Neural progenitor cell (in vitro differentiated cells): ENCODE measurements at regions not wholly inside any gene's neighbourhood (a gene's known extent, or its start where the extent isn't known, plus 50 kb on each side); places are given as distances from the start of the nearest gene placed in this dataset.

Experiments
- DNase-seq: peaks from one replicate; pipeline ENCODE4 v3.0.0-alpha.2; 2016; ENCODE audit warnings: low spot score
- H2AFZ ChIP-seq: fragments of 200-600 bp; sonication (generic); replicated peaks from 2 replicates; pipeline ENCODE4 v1.6.1; 2016; ENCODE audit warnings: antibody characterized with exemption
- H3F3A ChIP-seq: fragments of 200-600 bp; sonication (generic); 2 replicates; pipeline ENCODE4 v1.6.1; 2016; ENCODE audit warnings: antibody characterized with exemption, low read depth
- H3K27ac ChIP-seq: fragments of 200-600 bp; sonication (generic); 2 replicates; pipeline ENCODE4 v1.5.1; 2016; ENCODE audit warnings: mild to moderate bottlenecking
- H3K27me3 ChIP-seq: fragments of 200-600 bp; sonication (generic); 2 replicates; pipeline ENCODE4 v1.6.1; 2016; ENCODE audit warnings: mild to moderate bottlenecking, moderate library complexity
- H3K36me3 ChIP-seq: fragments of 200-600 bp; sonication (generic); 2 replicates; pipeline ENCODE4 v1.5.1; 2016
- H3K4me1 ChIP-seq: fragments of 200-600 bp; sonication (generic); 2 replicates; pipeline ENCODE4 v1.6.1; 2016; ENCODE audit warnings: mixed run types
- H3K4me2 ChIP-seq: fragments of 200-600 bp; sonication (generic); 2 replicates; pipeline ENCODE4 v1.6.1; 2016
- H3K4me3 ChIP-seq: fragments of 200-600 bp; sonication (generic); 2 replicates; pipeline ENCODE4 v1.5.1; 2016
- H3K79me2 ChIP-seq: fragments of 200-600 bp; sonication (generic); 2 replicates; pipeline ENCODE4 v1.6.1; 2016; ENCODE audit warnings: low read depth
- H3K9ac ChIP-seq: fragments of 200-600 bp; sonication (generic); 2 replicates; pipeline ENCODE4 v1.6.1; 2016
- H3K9me3 ChIP-seq: fragments of 200-600 bp; sonication (generic); 2 replicates; pipeline ENCODE4 v1.5.1; 2016; ENCODE audit warnings: low read depth
- H4K20me1 ChIP-seq: fragments of 200-600 bp; sonication (generic); 2 replicates; pipeline ENCODE4 v1.6.1; 2016; ENCODE audit warnings: low read depth
- H3K27ac Mint-ChIP-seq: 3 replicates; pipeline ENCODE4 v1.8.0; 2021; ENCODE audit warnings: mixed read lengths
- H3K27me3 Mint-ChIP-seq: 2 replicates; pipeline ENCODE4 v1.8.0; 2022; ENCODE audit warnings: low read depth, mild to moderate bottlenecking, inconsistent platforms, moderate library complexity, mixed read lengths; ENCODE audit not compliant: insufficient read depth
- H3K36me3 Mint-ChIP-seq: 3 replicates; pipeline ENCODE4 v1.8.0; 2021; ENCODE audit warnings: mixed read lengths
- H3K4me1 Mint-ChIP-seq: 3 replicates; pipeline ENCODE4 v1.8.0; 2021; ENCODE audit warnings: mixed read lengths
- H3K4me3 Mint-ChIP-seq: 3 replicates; pipeline ENCODE4 v1.8.0; 2021; ENCODE audit warnings: mild to moderate bottlenecking, moderate library complexity, mixed read lengths
- H3K9me3 Mint-ChIP-seq: 3 replicates; pipeline ENCODE4 v1.8.0; 2020; ENCODE audit warnings: mixed read lengths
- EZH2 ChIP-seq: fragments of 200-600 bp; sonication (generic); IDR thresholded peaks from 2 replicates; pipeline ENCODE4 v1.6.1; 2017; ENCODE audit warnings: antibody characterized with exemption, mild to moderate bottlenecking, moderate library complexity
- EZH2phosphoT487 ChIP-seq: fragments of 200-600 bp; sonication (generic); IDR thresholded peaks from 2 replicates; pipeline ENCODE4 v1.6.1; 2017; ENCODE audit warnings: antibody characterized with exemption
- TF ChIP-seq, protein P1 (sequence below): fragments of 200-600 bp; sonication (generic); IDR thresholded peaks from 2 replicates; pipeline ENCODE4 v1.5.1; 2017; ENCODE audit warnings: antibody characterized with exemption, mild to moderate bottlenecking

DNA sequence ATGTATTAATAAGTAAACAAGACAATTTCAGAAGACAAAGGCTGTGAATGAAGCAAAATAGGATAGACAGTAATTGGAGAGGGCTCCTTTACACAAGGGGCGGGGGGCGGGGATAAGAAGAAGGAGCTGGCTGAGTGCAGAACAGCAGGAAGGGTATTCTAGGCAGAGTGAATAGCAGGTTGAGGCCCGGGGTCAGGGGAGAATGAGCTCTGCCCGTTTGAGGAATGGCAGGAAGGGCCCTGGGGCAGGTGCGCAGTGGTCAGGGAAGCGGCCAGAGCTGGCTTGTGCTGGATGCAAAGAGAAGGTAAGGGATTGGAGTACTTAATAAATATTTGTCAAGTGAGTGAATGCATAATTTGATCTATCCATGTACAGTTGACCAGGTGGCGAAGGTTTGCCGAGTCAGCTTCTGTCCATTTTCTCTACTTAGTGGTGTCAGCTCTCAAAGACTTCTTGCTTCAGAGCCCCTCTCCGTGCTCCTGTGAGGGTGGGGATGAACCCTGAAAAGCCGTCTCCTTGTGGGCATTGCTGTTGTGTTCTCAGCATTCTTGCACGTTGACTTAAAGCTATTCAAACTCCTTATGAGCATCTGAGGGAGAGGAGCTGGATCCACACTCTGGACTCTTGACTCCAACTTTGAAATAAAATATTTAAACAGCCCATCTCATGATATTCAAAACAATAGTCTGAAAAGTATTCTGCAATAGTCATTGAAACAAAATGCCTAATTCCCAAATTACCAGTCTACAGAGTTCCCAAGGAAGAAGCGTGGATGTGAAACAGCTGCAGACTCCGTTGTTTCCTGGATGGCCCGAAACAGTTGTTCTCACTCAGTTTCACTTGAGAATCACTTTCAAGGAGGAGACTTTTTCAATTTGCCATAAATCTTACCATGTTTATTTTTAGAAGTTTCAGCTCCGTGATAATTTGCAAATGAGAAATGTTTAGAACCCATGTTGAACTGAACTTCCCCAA, 105.1 kb downstream of the EDN3 start:
- H3K9me3 ChIP-seq = no peaks in the 10 kb centered on the region
- H3K4me3 ChIP-seq = no peak overlapping the region
- H4K20me1 ChIP-seq = no peaks in the 10 kb centered on the region
- DNase-seq = peak; percentile 68
- peak overlapping the region; percentile 24 for H3K27ac ChIP-seq
- H3K27ac Mint-ChIP-seq = no peak overlapping the region
- no peaks in the 10 kb centered on the region for H3K79me2 ChIP-seq
- TF ChIP-seq, protein P1, sequence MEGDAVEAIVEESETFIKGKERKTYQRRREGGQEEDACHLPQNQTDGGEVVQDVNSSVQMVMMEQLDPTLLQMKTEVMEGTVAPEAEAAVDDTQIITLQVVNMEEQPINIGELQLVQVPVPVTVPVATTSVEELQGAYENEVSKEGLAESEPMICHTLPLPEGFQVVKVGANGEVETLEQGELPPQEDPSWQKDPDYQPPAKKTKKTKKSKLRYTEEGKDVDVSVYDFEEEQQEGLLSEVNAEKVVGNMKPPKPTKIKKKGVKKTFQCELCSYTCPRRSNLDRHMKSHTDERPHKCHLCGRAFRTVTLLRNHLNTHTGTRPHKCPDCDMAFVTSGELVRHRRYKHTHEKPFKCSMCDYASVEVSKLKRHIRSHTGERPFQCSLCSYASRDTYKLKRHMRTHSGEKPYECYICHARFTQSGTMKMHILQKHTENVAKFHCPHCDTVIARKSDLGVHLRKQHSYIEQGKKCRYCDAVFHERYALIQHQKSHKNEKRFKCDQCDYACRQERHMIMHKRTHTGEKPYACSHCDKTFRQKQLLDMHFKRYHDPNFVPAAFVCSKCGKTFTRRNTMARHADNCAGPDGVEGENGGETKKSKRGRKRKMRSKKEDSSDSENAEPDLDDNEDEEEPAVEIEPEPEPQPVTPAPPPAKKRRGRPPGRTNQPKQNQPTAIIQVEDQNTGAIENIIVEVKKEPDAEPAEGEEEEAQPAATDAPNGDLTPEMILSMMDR = no peak
- TF ChIP-seq EZH2phosphoT487 (no peak), EZH2 (no peak)
- H3K4me1 ChIP-seq = peaks cover 33% of the 10 kb centered on the region
- no peaks in the 10 kb centered on the region for H3K36me3 ChIP-seq
- peaks cover 20% of the 10 kb centered on the region for H3F3A ChIP-seq
- peaks cover 2% of the 10 kb centered on the region for H3K27me3 Mint-ChIP-seq
- H3K4me2 ChIP-seq = peak overlapping the region; percentile 98
- H3K4me1 Mint-ChIP-seq = peaks cover 20% of the 10 kb centered on the region
- no peak overlapping the region for H3K4me3 Mint-ChIP-seq
- H2AFZ ChIP-seq = no peak overlapping the region
- peaks cover 3% of the 10 kb centered on the region for H3K9me3 Mint-ChIP-seq
- peaks cover 34% of the 10 kb centered on the region for H3K27me3 ChIP-seq
- no peaks in the 10 kb centered on the region for H3K36me3 Mint-ChIP-seq
- no peak overlapping the region for H3K9ac ChIP-seq

DNA sequence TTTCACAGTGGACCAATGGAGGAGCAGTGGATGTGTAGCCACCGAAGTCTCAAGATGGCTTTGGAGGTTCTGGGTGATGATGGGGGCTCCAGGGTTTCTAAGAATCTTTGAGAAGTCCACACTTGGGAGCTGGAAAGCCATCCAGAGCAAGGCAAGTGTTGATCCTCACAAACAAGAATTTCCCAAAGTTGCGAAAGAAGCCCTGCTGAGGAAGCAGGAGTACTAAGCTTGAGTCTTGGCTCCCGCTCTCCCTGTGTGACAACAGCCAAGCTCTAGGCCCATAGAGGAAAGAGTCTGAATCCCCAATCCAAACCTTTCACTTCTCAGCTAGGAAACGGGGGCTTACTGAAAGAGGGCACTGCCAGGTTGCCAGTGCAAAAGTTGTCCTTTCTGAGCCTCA, 106.0 kb downstream of the EDN3 start:
- H3K4me3 Mint-ChIP-seq = no peak overlapping the region
- H3K4me1 Mint-ChIP-seq = peaks cover 20% of the 10 kb centered on the region
- no peak for DNase-seq
- Histone ChIP-seq H3K4me2 (no peak overlapping the region), H3K4me3 (no peak overlapping the region), H3K79me2 (no peaks in the 10 kb centered on the region), H3K27me3 (peaks cover 31% of the 10 kb centered on the region), H2AFZ (no peak overlapping the region), H3K9me3 (no peaks in the 10 kb centered on the region), H3F3A (peaks cover 20% of the 10 kb centered on the region), H3K36me3 (no peaks in the 10 kb centered on the region), H3K9ac (no peak overlapping the region), H4K20me1 (no peaks in the 10 kb centered on the region), H3K4me1 (peaks cover 33% of the 10 kb centered on the region), H3K27ac (no peak overlapping the region)
- H3K9me3 Mint-ChIP-seq = peaks cover 3% of the 10 kb centered on the region
- no peak overlapping the region for H3K27ac Mint-ChIP-seq
- no peak for TF ChIP-seq EZH2phosphoT487
- TF ChIP-seq, protein P1 = no peak
- no peak for TF ChIP-seq EZH2
- H3K36me3 Mint-ChIP-seq = no peaks in the 10 kb centered on the region
- peaks cover 3% of the 10 kb centered on the region for H3K27me3 Mint-ChIP-seq

DNA sequence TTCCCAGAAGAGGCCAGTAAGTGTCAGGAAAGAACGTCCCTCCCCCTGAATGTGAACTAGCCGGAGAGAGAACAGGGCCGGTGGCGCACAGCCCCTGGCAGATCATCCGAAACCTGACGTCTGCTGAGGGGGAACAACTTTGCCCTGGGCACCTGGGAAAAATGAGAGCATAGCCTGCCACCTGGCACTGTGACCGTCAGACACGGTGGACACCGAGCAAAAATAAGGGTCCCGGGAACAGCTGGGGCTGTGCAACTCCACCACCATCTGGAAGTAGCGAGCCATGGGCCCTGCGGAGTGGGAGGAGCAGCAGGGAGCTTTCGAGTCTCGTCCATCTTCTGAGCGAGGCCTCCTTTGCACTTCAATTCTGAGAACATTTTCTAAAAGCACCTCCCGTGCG, 110.8 kb downstream of the EDN3 start:
- Histone ChIP-seq H3K4me1 (peaks cover 23% of the 10 kb centered on the region), H3K36me3 (no peaks in the 10 kb centered on the region), H4K20me1 (no peaks in the 10 kb centered on the region), H2AFZ (no peak overlapping the region), H3F3A (peaks cover 19% of the 10 kb centered on the region), H3K9ac (no peak overlapping the region), H3K4me2 (no peak overlapping the region), H3K27ac (no peak overlapping the region), H3K9me3 (no peaks in the 10 kb centered on the region), H3K4me3 (no peak overlapping the region), H3K79me2 (no peaks in the 10 kb centered on the region), H3K27me3 (peaks cover 5% of the 10 kb centered on the region)
- Mint-ChIP-seq H3K27ac (no peak overlapping the region), H3K4me3 (no peak overlapping the region), H3K27me3 (peaks cover 2% of the 10 kb centered on the region), H3K4me1 (peaks cover 17% of the 10 kb centered on the region), H3K36me3 (no peaks in the 10 kb centered on the region), H3K9me3 (peaks cover 7% of the 10 kb centered on the region)
- DNase-seq = no peak
- TF ChIP-seq EZH2phosphoT487 = no peak
- TF ChIP-seq, protein P1 = no peak
- TF ChIP-seq EZH2 = no peak
